ENCODE measurements at regions not wholly inside any gene's neighbourhood (a gene's known extent, or its start where the extent isn't known, plus 50 kb on each side); places are given as distances from the start of the nearest gene placed in this dataset.

DNA sequence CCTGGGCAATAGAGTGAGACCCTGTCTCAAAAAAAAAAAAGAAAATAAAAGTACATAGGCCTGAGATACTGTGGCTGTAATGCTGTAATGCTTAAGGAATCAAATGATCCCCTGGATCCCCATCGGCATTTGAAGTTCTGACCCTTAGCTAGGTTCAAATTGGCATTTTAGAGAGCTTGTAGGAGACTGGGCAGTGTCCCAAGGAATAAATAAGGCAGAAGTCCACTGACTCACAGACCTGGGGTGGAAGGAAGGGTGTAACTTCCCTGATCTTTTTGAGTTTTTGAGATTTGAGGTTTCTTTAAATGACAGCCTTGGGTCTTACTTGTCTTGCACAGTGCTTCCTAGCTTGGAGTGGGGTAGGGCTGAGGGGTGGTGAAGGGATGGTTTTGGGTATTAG lies 553.7 kb downstream of the SLC4A3 start:
- DNase-seq (no peak), ATAC-seq (ENCODE audit: low read depth) (no peak)
- ChIA-PET POLR2A (no interaction called here), CTCF (interaction anchor here (0.6 kb wide), 1 partner anchor 31 kb away, joined by 3 read pairs; no protein-coding TSS in a partner anchor)
- TF ChIP-seq, protein P1, sequence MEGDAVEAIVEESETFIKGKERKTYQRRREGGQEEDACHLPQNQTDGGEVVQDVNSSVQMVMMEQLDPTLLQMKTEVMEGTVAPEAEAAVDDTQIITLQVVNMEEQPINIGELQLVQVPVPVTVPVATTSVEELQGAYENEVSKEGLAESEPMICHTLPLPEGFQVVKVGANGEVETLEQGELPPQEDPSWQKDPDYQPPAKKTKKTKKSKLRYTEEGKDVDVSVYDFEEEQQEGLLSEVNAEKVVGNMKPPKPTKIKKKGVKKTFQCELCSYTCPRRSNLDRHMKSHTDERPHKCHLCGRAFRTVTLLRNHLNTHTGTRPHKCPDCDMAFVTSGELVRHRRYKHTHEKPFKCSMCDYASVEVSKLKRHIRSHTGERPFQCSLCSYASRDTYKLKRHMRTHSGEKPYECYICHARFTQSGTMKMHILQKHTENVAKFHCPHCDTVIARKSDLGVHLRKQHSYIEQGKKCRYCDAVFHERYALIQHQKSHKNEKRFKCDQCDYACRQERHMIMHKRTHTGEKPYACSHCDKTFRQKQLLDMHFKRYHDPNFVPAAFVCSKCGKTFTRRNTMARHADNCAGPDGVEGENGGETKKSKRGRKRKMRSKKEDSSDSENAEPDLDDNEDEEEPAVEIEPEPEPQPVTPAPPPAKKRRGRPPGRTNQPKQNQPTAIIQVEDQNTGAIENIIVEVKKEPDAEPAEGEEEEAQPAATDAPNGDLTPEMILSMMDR (IDR thresholded peaks at IDR 0.05): no peak
- no peaks in the 10 kb centered on the region for H3K4me1 Mint-ChIP-seq
- H3K4me3 Mint-ChIP-seq: no peak overlapping the region
- H3K27me3 Mint-ChIP-seq: no peaks in the 10 kb centered on the region
- H3K9me3 Mint-ChIP-seq: no peaks in the 10 kb centered on the region
- H3K36me3 Mint-ChIP-seq (ENCODE audit: low read depth): no peaks in the 10 kb centered on the region
- no peak overlapping the region for H3K27ac Mint-ChIP-seq
- intact Hi-C loops (cut with micrococcal nuclease): no loop called here

DNA sequence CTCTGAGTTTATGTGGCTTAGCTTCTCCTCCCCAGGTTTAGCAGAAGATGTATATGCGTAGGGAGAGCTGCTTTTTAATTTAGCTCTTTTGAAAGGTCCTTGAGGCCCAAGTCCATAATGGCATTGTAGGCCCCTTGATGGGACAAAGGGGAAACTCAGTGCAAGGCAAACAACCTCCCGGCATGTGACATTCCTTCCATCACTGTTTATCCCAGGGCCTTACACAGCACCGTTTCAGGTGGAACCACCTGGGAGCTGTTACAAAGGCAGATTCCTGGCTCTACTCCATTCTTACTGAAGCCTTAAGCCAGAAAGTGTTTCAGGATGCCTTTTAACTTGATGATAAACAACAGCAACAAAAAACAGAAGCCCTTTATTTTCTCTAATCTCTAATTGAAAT lies 555.4 kb downstream of the SLC4A3 start:
- TF ChIP-seq, protein P1 (IDR thresholded peaks at IDR 0.05): no peak
- DNase-seq (no peak), ATAC-seq (ENCODE audit: low read depth) (no peak)
- H3K36me3 Mint-ChIP-seq (ENCODE audit: low read depth): no peaks in the 10 kb centered on the region
- intact Hi-C loops (cut with micrococcal nuclease): no loop called here
- no peaks in the 10 kb centered on the region for H3K9me3 Mint-ChIP-seq
- no peak overlapping the region for H3K27ac Mint-ChIP-seq
- no peaks in the 10 kb centered on the region for H3K4me1 Mint-ChIP-seq
- CTCF ChIA-PET: no interaction called here
- H3K4me3 Mint-ChIP-seq: no peak overlapping the region
- POLR2A ChIA-PET: no interaction called here
- no peaks in the 10 kb centered on the region for H3K27me3 Mint-ChIP-seq

DNA sequence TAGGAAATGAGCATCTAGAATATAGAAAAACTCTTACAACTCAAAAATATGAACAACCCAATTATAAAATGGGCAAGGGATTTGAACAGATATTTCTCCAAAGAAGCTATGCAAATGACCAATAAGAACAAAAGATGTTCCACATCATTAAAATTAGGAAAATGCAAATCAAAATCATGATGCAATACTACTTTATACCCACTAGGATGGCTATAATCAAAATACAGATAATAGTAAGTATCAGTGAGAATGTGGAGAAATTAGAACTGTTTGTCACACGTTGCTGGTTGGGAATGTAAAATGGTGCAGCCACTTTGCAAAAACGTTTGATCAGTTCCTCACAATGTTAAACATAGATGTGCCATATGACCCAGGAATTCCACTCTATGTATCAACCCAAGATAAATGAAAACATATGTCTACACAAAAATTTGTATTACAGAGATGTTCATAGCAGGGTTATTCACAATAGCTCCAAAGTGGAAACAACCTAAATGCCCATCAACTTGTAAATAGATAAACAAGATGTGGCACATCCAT lies 558.4 kb downstream of the SLC4A3 start:
- ATAC-seq (ENCODE audit: low read depth) (no peak), DNase-seq (no peak)
- Mint-ChIP-seq H3K36me3 (ENCODE audit: low read depth) (no peaks in the 10 kb centered on the region), H3K4me3 (no peak overlapping the region), H3K4me1 (no peaks in the 10 kb centered on the region), H3K27me3 (no peaks in the 10 kb centered on the region), H3K9me3 (no peaks in the 10 kb centered on the region), H3K27ac (no peak overlapping the region)
- TF ChIP-seq, protein P1 (IDR thresholded peaks at IDR 0.05): no peak
- intact Hi-C loops (cut with micrococcal nuclease): no loop called here
- POLR2A ChIA-PET: no interaction called here
- CTCF ChIA-PET: no interaction called here

DNA sequence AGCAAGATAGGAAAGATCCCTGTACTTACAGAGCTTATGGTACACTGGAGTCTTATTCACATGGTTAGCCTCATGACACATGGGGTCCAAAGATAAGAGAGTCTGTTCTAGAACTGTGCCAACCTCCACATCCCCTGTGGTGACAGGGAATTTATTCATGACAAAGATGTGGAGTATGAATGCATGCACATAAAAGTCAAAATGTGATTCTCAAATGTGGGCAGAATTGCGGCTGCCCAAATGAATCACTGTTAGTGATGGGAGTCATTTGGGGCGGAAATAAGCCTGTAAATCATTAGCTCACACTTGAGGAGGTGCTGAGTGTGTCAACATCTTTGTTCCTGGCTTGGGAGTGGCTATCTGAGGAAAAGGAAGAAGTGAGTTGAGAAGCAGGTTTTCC lies 560.6 kb downstream of the SLC4A3 start:
- no peak for ATAC-seq (ENCODE audit: low read depth)
- Mint-ChIP-seq H3K9me3 (no peaks in the 10 kb centered on the region), H3K4me3 (no peak overlapping the region), H3K27me3 (no peaks in the 10 kb centered on the region), H3K36me3 (ENCODE audit: low read depth) (no peaks in the 10 kb centered on the region), H3K27ac (no peak overlapping the region), H3K4me1 (no peaks in the 10 kb centered on the region)
- intact Hi-C loops (cut with micrococcal nuclease): no loop called here
- POLR2A ChIA-PET: no interaction called here
- CTCF ChIA-PET: no interaction called here
- no peak for DNase-seq
- TF ChIP-seq, protein P1 (IDR thresholded peaks at IDR 0.05): no peak

DNA sequence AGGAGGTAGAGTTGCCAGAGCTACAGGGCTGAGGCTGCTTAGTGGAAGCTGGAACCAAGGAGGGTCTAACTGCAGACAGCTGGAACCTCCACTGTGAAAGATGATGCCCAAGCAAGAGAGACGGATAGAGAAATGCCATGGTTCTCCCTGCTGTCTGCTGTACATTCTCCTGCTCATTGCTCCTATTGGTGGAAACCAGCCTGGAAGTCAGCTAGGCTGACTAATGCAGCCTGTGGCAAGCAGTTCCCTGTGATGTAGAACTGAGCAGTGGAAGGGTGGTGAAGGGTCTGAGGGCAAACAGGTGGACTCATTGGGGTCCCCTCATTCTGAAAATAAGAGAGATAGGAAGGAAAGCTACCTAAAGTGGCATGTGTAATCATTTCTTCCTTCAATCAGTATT lies 563.6 kb downstream of the SLC4A3 start:
- Mint-ChIP-seq H3K4me1 (no peaks in the 10 kb centered on the region), H3K9me3 (no peaks in the 10 kb centered on the region), H3K27ac (no peak overlapping the region), H3K27me3 (no peaks in the 10 kb centered on the region), H3K36me3 (ENCODE audit: low read depth) (no peaks in the 10 kb centered on the region), H3K4me3 (no peak overlapping the region)
- intact Hi-C loops (cut with micrococcal nuclease): no loop called here
- no peak for DNase-seq
- CTCF ChIA-PET: no interaction called here
- POLR2A ChIA-PET: no interaction called here
- TF ChIP-seq, protein P1 (IDR thresholded peaks at IDR 0.05): no peak
- no peak for ATAC-seq (ENCODE audit: low read depth)
